C4-2B (cell line): ENCODE measurements at regions not wholly inside any gene's neighbourhood (a gene's known extent, or its start where the extent isn't known, plus 50 kb on each side); places are given as distances from the start of the nearest gene placed in this dataset.

Experiments
- ZFX ChIP-seq: fragments of 450-650 bp; IDR thresholded peaks from 2 replicates; pipeline ENCODE4 v1.6.1; 2017
- TF ChIP-seq, protein P1 (sequence below): fragments of 450-650 bp; conservative IDR thresholded peaks from 2 replicates; pipeline ENCODE4 v1.5.1; 2017; ENCODE audit warnings: mild to moderate bottlenecking

DNA sequence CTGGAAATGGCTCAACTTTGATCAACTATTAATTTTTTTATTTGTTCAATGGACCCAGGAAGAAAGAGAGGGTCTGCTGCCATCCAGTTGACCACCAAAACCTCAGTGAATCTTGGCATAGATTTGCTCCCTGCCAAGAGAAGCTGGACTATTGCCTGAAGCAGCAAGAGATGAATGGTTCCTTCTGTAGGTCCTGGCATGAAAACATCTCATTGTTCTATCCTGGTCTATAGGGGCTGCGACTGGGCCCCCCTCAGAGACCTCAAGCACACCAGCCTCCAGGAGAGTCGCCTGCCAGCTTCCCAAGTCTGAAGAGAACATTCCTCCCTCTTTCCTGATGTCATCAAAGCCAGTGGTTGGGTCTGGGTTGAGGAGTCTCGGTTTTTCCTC, 204.9 kb downstream of the TMX1 start:
- TF ChIP-seq, protein P1, sequence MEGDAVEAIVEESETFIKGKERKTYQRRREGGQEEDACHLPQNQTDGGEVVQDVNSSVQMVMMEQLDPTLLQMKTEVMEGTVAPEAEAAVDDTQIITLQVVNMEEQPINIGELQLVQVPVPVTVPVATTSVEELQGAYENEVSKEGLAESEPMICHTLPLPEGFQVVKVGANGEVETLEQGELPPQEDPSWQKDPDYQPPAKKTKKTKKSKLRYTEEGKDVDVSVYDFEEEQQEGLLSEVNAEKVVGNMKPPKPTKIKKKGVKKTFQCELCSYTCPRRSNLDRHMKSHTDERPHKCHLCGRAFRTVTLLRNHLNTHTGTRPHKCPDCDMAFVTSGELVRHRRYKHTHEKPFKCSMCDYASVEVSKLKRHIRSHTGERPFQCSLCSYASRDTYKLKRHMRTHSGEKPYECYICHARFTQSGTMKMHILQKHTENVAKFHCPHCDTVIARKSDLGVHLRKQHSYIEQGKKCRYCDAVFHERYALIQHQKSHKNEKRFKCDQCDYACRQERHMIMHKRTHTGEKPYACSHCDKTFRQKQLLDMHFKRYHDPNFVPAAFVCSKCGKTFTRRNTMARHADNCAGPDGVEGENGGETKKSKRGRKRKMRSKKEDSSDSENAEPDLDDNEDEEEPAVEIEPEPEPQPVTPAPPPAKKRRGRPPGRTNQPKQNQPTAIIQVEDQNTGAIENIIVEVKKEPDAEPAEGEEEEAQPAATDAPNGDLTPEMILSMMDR = no peak
- TF ChIP-seq ZFX = no peak
